ENCODE measurements at regions not wholly inside any gene's neighbourhood (a gene's known extent, or its start where the extent isn't known, plus 50 kb on each side); places are given as distances from the start of the nearest gene placed in this dataset.

- TF ChIP-seq, protein P1, sequence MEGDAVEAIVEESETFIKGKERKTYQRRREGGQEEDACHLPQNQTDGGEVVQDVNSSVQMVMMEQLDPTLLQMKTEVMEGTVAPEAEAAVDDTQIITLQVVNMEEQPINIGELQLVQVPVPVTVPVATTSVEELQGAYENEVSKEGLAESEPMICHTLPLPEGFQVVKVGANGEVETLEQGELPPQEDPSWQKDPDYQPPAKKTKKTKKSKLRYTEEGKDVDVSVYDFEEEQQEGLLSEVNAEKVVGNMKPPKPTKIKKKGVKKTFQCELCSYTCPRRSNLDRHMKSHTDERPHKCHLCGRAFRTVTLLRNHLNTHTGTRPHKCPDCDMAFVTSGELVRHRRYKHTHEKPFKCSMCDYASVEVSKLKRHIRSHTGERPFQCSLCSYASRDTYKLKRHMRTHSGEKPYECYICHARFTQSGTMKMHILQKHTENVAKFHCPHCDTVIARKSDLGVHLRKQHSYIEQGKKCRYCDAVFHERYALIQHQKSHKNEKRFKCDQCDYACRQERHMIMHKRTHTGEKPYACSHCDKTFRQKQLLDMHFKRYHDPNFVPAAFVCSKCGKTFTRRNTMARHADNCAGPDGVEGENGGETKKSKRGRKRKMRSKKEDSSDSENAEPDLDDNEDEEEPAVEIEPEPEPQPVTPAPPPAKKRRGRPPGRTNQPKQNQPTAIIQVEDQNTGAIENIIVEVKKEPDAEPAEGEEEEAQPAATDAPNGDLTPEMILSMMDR (IDR thresholded peaks at IDR 0.05): no peak
- no peak for TF ChIP-seq POLR2A (IDR thresholded peaks at IDR 0.05)
Measured at GRCh38 chr10:131750973-131751826, 149.6 kb upstream of the PPP2R2D start.
